ENCODE measurements at regions not wholly inside any gene's neighbourhood (a gene's known extent, or its start where the extent isn't known, plus 50 kb on each side); places are given as distances from the start of the nearest gene placed in this dataset.

DNA sequence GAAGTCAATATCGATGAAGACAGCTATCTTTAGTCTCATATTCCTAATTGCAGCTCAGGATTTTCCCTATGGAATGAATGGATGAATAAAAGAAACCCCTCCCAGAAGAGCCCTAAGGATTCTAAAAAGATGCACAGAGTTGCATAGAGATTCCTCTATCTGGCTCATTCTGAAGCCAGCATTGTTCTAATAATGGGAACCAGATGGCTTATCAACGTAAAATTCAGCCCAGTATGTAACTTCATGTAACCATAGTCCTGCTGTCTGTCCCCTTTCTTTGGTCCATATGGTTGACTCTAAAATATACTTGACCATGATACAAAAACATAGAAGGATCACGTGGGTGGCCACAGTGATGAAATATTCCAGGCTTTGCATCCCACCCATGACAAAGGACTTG lies 508.6 kb downstream of the RASEF start:
- no peaks in the 10 kb centered on the region for H3K4me1 ChIP-seq (ENCODE audit: insufficient read depth, low read length)
- no peak overlapping the region for H3K4me3 Mint-ChIP-seq
- no peak overlapping the region for H2AFZ ChIP-seq (ENCODE audit: low read length)
- no peaks in the 10 kb centered on the region for H3K9me3 ChIP-seq (ENCODE audit: control insufficient read depth, low read depth, low read length)
- TF ChIP-seq, protein P1, sequence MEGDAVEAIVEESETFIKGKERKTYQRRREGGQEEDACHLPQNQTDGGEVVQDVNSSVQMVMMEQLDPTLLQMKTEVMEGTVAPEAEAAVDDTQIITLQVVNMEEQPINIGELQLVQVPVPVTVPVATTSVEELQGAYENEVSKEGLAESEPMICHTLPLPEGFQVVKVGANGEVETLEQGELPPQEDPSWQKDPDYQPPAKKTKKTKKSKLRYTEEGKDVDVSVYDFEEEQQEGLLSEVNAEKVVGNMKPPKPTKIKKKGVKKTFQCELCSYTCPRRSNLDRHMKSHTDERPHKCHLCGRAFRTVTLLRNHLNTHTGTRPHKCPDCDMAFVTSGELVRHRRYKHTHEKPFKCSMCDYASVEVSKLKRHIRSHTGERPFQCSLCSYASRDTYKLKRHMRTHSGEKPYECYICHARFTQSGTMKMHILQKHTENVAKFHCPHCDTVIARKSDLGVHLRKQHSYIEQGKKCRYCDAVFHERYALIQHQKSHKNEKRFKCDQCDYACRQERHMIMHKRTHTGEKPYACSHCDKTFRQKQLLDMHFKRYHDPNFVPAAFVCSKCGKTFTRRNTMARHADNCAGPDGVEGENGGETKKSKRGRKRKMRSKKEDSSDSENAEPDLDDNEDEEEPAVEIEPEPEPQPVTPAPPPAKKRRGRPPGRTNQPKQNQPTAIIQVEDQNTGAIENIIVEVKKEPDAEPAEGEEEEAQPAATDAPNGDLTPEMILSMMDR (conservative IDR thresholded peaks at IDR 0.05): no peak
- no peak overlapping the region for H3K56ac ChIP-seq (ENCODE audit: insufficient read length, low read depth, low read length)
- H3K9ac ChIP-seq (ENCODE audit: extremely low read depth, insufficient read length, low read length): no peak overlapping the region
- no peak overlapping the region for H4K91ac ChIP-seq (ENCODE audit: insufficient read length, low read depth, low read length)
- H4K8ac ChIP-seq (replicated peaks; ENCODE audit: insufficient read length, low read depth, low read length): no peak overlapping the region
- H3K4ac ChIP-seq (ENCODE audit: low read depth, low read length): no peak overlapping the region
- H3K4me2 ChIP-seq (ENCODE audit: insufficient read depth, insufficient read length, low read length): no peak overlapping the region
- no peaks in the 10 kb centered on the region for H4K20me1 ChIP-seq (ENCODE audit: control insufficient read depth, insufficient read depth, insufficient read length)
- H3K27ac Mint-ChIP-seq: no peak overlapping the region
- no peak overlapping the region for H2BK5ac ChIP-seq (ENCODE audit: insufficient read length, low read length)
- H2AK5ac ChIP-seq (ENCODE audit: insufficient read length, low read length): no peak overlapping the region
- H2BK120ac ChIP-seq (ENCODE audit: low read depth, low read length, poor library complexity, severe bottlenecking): no peak overlapping the region
- WGBS (ENCODE audit: extremely low coverage, insufficient read length, low lambda C conversion rate): no CpG with 5 or more reads among the region's 3 CpGs
- no peak overlapping the region for H2BK12ac ChIP-seq (ENCODE audit: insufficient read length, low read depth, low read length)
- no peaks in the 10 kb centered on the region for H3K36me3 Mint-ChIP-seq (ENCODE audit: insufficient read depth in 1 of 3, low read depth in 3 of 3)
- no peak overlapping the region for H3T11ph ChIP-seq (ENCODE audit: low read length)
- no peak overlapping the region for H3K27ac ChIP-seq (ENCODE audit: insufficient read length, low read depth, low read length)
- H3K23ac ChIP-seq (ENCODE audit: insufficient read length, low read depth, low read length): no peak overlapping the region
- H2BK20ac ChIP-seq (ENCODE audit: low read depth, low read length, poor library complexity, severe bottlenecking): no peak overlapping the region
- no peak overlapping the region for H4K5ac ChIP-seq (ENCODE audit: insufficient read length, low read depth, low read length)
- no peaks in the 10 kb centered on the region for H3K79me2 ChIP-seq (ENCODE audit: insufficient read depth, low read length)
- H3K23me2 ChIP-seq (ENCODE audit: insufficient read length, low read depth, low read length, poor library complexity, severe bottlenecking): no peaks in the 10 kb centered on the region
- H3K4me1 Mint-ChIP-seq: peaks cover 6 to 10% of the 10 kb centered on the region in 2 experiments
- H3K9me3 Mint-ChIP-seq: no peaks in the 10 kb centered on the region
- H3K18ac ChIP-seq (ENCODE audit: insufficient read length, low read depth, low read length): no peak overlapping the region
- no peaks in the 10 kb centered on the region for H3K79me1 ChIP-seq (ENCODE audit: insufficient read depth, low read depth, low read length, poor library complexity, severe bottlenecking)
- no peak overlapping the region for H2BK15ac ChIP-seq (ENCODE audit: low read depth, low read length)
- no peak for DNase-seq
- no peak overlapping the region for H3K14ac ChIP-seq (ENCODE audit: insufficient read depth, low read length)
- no peaks in the 10 kb centered on the region for H3K27me3 ChIP-seq (ENCODE audit: insufficient read depth, low read length)
- H3K27me3 Mint-ChIP-seq (ENCODE audit: low read depth): no peaks in the 10 kb centered on the region
